ENCODE measurements at regions not wholly inside any gene's neighbourhood (a gene's known extent, or its start where the extent isn't known, plus 50 kb on each side); places are given as distances from the start of the nearest gene placed in this dataset.

GRCh38 chr12:125853670-125854069 lies 788.4 kb downstream of the AACS start:
- Histone ChIP-seq H2BK20ac (ENCODE audit: low read length) (no peak overlapping the region), H2BK120ac (replicated peaks; ENCODE audit: low read depth, low read length) (no peak overlapping the region), H2BK15ac (ENCODE audit: low read length) (no peak overlapping the region), H3K9me3 (ENCODE audit: insufficient read depth in 2 of 2, low read depth in 1 of 2, low read length in 1 of 2) (no peaks in the 10 kb centered on the region), H3K4me2 (ENCODE audit: insufficient read depth in 1 of 2, low read depth in 2 of 2, low read length in 2 of 2) (no peak overlapping the region), H3K4me3 (ENCODE audit: extremely low read depth in 1 of 4, insufficient read depth in 2 of 4, low read depth in 3 of 4, low read length in 4 of 4) (no peak overlapping the region), H3K4me1 (replicated peaks in 1 of 4; ENCODE audit: control insufficient read depth in 3 of 4, insufficient read depth in 4 of 4, low read length in 3 of 4) (peaks cover 0 to 3% (median 1%) of the 10 kb centered on the region in 4 experiments; a peak in 3 of 7 replicates), H3K27ac (ENCODE audit: low read depth, low read length) (no peak overlapping the region), H3K9ac (replicated peaks in 1 of 4; ENCODE audit: extremely low read depth in 1 of 4, low read depth in 3 of 4, low read length in 3 of 4) (no peak overlapping the region), H3K14ac (ENCODE audit: insufficient read length) (no peak overlapping the region), H3K18ac (ENCODE audit: extremely low read depth, low read length) (no peak overlapping the region), H3K79me2 (ENCODE audit: control insufficient read depth in 1 of 2, insufficient read depth in 2 of 2, low read length in 2 of 2) (no peaks in the 10 kb centered on the region), H4K20me1 (replicated peaks in 1 of 2; ENCODE audit: control insufficient read depth in 1 of 2, insufficient read depth in 2 of 2, low read length in 2 of 2) (no peaks in the 10 kb centered on the region), H4K91ac (replicated peaks; ENCODE audit: insufficient read length, low read length) (no peak overlapping the region), H2AFZ (ENCODE audit: low read length) (no peak overlapping the region), H3K56ac (replicated peaks; ENCODE audit: insufficient read length, low read depth, low read length) (no peak overlapping the region), H2BK12ac (ENCODE audit: low read depth, low read length) (no peak overlapping the region), H4K8ac (ENCODE audit: extremely low read depth, insufficient read depth, low read length) (no peak overlapping the region), H3K27me3 (replicated peaks in 1 of 4; ENCODE audit: control insufficient read depth in 3 of 4, extremely low read depth in 1 of 4, insufficient read depth in 3 of 4, low read length in 3 of 4) (no peaks in the 10 kb centered on the region), H2BK5ac (ENCODE audit: low read depth, low read length) (no peak overlapping the region), H3K36me3 (ENCODE audit: control insufficient read depth in 2 of 4, insufficient read depth in 4 of 4, low read length in 3 of 4) (no peaks in the 10 kb centered on the region), H2AK5ac (ENCODE audit: low read depth, low read length) (no peak overlapping the region), H4K5ac (ENCODE audit: insufficient read length, low read depth, low read length) (no peak overlapping the region), H3K79me1 (ENCODE audit: low read depth, low read length) (no peaks in the 10 kb centered on the region), H3K23me2 (ENCODE audit: low read depth, low read length) (no peaks in the 10 kb centered on the region), H3K4ac (replicated peaks; ENCODE audit: insufficient read length, low read depth, low read length) (no peak overlapping the region), H3K23ac (ENCODE audit: insufficient read length) (no peak overlapping the region)
- WGBS, 2 experiments (ENCODE audit: extremely low coverage in 1 of 2, insufficient coverage in 1 of 2, insufficient read length in 1 of 2, insufficient replicate concordance in 2 of 2, low coverage in 1 of 2, low lambda C conversion rate in 2 of 2, missing lambda C conversion rate in 1 of 2) = 82% methylated on average over 1 of the region's 1 CpG; no CpG with 5 or more reads in 1 of the 2 experiments
- TF ChIP-seq MAFK (IDR thresholded peaks at IDR 0.05; ENCODE audit: low read depth, low read length) (no peak), HDAC2 (IDR thresholded peaks at IDR 0.05; ENCODE audit: borderline replicate concordance in 1 of 2, low read depth in 2 of 2, low read length in 2 of 2) (no peak), JUND (IDR thresholded peaks at IDR 0.05; ENCODE audit: low read length) (no peak), RAD21 (IDR thresholded peaks at IDR 0.05 in 1 of 2, conservative IDR thresholded peaks at IDR 0.05 in 1 of 2; ENCODE audit: low read depth in 2 of 2, low read length in 2 of 2) (no peak)
- DNase-seq (ENCODE audit: low read depth in 1 of 2, low spot score in 2 of 2) (no peak), FAIRE-seq (no peak)
- ChIA-PET POLR2A (ENCODE audit: partially characterized antibody) (no interaction called here), CTCF (ENCODE audit: partially characterized antibody) (interaction anchor here (0.5 to 0.7 kb wide), 2 partner anchors 787 to 851 kb away, joined by 3 read pairs; no protein-coding TSS in a partner anchor)
